Tibial artery (tissue), 4 donors: ENCODE measurements at regions not wholly inside any gene's neighbourhood (a gene's known extent, or its start where the extent isn't known, plus 50 kb on each side); places are given as distances from the start of the nearest gene placed in this dataset.
A peak's percentile ranks its signal among the peaks of the same experiment; 100 is the strongest.
"Not testable (repeated sequence)": the region's sequence is repeated elsewhere in the genome, so short reads cannot be mapped to it uniquely, and the experiment has no call there.

ENCODE experiments used
- DNase-seq, 2 donors: peaks; one replicate each; pipeline ENCODE4 v3.0.0-alpha.2; 2019
- H3K27ac ChIP-seq, 2 donors: fragments of 200-600 bp; sonication (generic) in 1 of 2; 1 replicate in 1 of 2; 2 replicates in 1 of 2; pipeline ENCODE4 v1.5.1; 2018 to 2019; ENCODE audit warnings: mild to moderate bottlenecking in 1 of 2
- H3K27me3 ChIP-seq, 2 donors: fragments of 200-600 bp; sonication (generic) in 1 of 2; one replicate each; pipeline versions ENCODE4 v1.5.1 to v1.6.0; 2016 to 2019
- H3K36me3 ChIP-seq, 3 donors: fragments of 200-600 bp; sonication (generic) in 2 of 3; one replicate each; pipeline ENCODE4 v1.5.1; 2016 to 2019; ENCODE audit warnings: mild to moderate bottlenecking in 2 of 3
- H3K4me1 ChIP-seq, 4 donors: fragments of 200-600 bp; sonication (generic) in 2 of 4; 1 replicate in 3 of 4; 2 replicates in 1 of 4; pipeline ENCODE4 v1.5.1; 2016 to 2019
- H3K4me3 ChIP-seq, 2 donors: fragments of 200-600 bp; sonication (generic) in 1 of 2; 1 replicate in 1 of 2; 2 replicates in 1 of 2; pipeline ENCODE4 v1.5.1; 2018 to 2019; ENCODE audit warnings: mild to moderate bottlenecking in 2 of 2
- H3K9me3 ChIP-seq, 3 donors: fragments of 200-600 bp; sonication (generic) in 1 of 3; one replicate each; pipeline ENCODE4 v1.5.1; 2016 to 2019
- CTCF ChIP-seq, 2 experiments: fragments of 200-600 bp in 1 of 2; fragments of 450-650 bp in 1 of 2; IDR thresholded peaks; one replicate each; pipeline ENCODE4 v1.5.1; 2017 to 2019; ENCODE audit warnings: antibody characterized with exemption in 2 of 2, mild to moderate bottlenecking in 1 of 2, moderate library complexity in 1 of 2
- intact Hi-C: fragments of 100-400 bp; cut with DNase I; formaldehyde crosslinking; loops from one replicate; pipeline ENCODE4 v1.15.0; 2023; ENCODE audit warnings: low total_unique reads

GRCh38 chr22:16463472-16463871 lies 129.1 kb downstream of the CCT8L2 start:
- H3K4me3 ChIP-seq, intact Hi-C loops, H3K27me3 ChIP-seq, H3K36me3 ChIP-seq, H3K4me1 ChIP-seq, H3K27ac ChIP-seq, H3K9me3 ChIP-seq: not testable (repeated sequence)
- DNase-seq = peak in 1 of 2 donors; percentile 21

- DNase-seq, intact Hi-C loops, H3K27me3 ChIP-seq, H3K36me3 ChIP-seq, H3K9me3 ChIP-seq, H3K27ac ChIP-seq, H3K4me3 ChIP-seq, H3K4me1 ChIP-seq: not testable (repeated sequence)
These were observed 145.2 kb downstream of the CCT8L2 start for GRCh38 chr22:16447451-16447850.

GRCh38 chr22:16446755-16447440 lies 145.7 kb downstream of the CCT8L2 start:
- H3K4me3 ChIP-seq, H3K9me3 ChIP-seq, H3K27ac ChIP-seq, H3K36me3 ChIP-seq, H3K4me1 ChIP-seq, H3K27me3 ChIP-seq, DNase-seq, intact Hi-C loops: not testable (repeated sequence)

DNA sequence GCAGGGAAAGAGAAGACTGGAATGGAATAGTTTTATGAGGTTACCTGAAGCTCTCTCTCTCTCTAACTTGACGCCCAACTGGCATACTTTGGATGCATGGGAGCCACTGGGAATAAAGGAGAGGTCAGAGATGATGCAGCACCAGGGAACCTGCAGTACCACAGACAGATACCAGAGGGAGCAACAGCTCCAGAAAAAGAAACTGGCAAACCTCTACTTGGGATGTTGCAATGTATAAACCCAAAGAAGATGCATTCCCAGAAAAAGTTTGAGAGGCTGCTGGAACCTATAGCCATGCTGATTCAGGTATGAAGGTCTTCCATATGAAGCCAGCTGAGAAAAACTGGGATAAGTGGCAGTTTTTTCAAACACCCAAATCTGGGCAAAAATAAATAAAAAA lies 151.6 kb downstream of the CCT8L2 start:
- H3K27ac ChIP-seq, H3K4me3 ChIP-seq, H3K4me1 ChIP-seq, DNase-seq, H3K36me3 ChIP-seq, H3K9me3 ChIP-seq, H3K27me3 ChIP-seq, intact Hi-C loops: not testable (repeated sequence)
- TF ChIP-seq CTCF (IDR thresholded peaks at IDR 0.05) = peak; percentile 9 to 28

- H3K4me1 ChIP-seq, intact Hi-C loops, H3K27me3 ChIP-seq, DNase-seq, H3K36me3 ChIP-seq, H3K9me3 ChIP-seq, H3K4me3 ChIP-seq, H3K27ac ChIP-seq: not testable (repeated sequence)
These were observed 169.1 kb downstream of the CCT8L2 start for GRCh38 chr22:16423476-16423875.

- H3K4me1 ChIP-seq, H3K9me3 ChIP-seq, H3K27me3 ChIP-seq, H3K27ac ChIP-seq, DNase-seq, intact Hi-C loops, H3K4me3 ChIP-seq, H3K36me3 ChIP-seq: not testable (repeated sequence)
These were observed 175.1 kb downstream of the CCT8L2 start for GRCh38 chr22:16417498-16417897.

DNA sequence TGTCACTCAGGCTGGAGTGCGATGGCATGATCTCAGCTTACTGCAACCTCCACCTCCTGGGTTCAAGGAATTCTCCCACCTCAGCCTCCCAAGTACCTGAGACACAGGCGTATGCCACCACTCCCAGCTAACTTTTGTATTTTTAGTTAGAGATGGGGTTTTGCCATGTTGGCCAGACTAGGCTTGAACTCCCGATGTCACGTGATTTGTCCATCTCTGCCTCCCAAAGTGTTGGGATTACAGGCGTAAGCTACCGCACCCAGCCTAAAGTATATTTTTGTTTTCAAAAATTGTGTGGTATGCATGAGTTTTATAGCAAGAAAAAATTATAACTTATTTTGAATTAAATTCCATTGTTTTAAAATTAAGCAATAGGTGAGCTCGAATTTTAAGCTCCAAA lies 188.0 kb downstream of the CCT8L2 start:
- DNase-seq, H3K36me3 ChIP-seq, H3K4me1 ChIP-seq, H3K27ac ChIP-seq, intact Hi-C loops, H3K27me3 ChIP-seq, H3K9me3 ChIP-seq, H3K4me3 ChIP-seq: not testable (repeated sequence)

DNA sequence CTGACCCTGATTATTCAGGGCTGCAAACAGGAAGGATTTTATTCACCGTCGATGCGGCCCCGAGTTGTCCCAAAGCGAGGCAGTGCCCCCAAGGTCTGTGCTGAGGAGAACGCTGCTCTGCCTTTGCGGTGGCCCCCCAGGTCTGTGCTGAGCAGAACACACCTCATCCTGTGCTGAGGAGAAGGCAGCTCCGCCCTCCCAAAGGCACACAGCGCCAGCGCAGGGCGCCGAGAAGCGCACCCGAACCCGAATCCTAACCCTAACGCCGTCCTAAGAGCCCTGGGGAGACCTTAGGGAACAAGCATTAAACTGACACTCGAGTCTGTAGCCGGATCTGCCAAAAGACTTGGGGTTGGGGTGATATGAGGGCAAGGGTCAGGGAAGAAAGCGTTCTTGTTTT lies 188.9 kb downstream of the CCT8L2 start:
- H3K27me3 ChIP-seq, H3K9me3 ChIP-seq, H3K27ac ChIP-seq, H3K4me3 ChIP-seq, DNase-seq, H3K4me1 ChIP-seq, intact Hi-C loops, H3K36me3 ChIP-seq: not testable (repeated sequence)

- H3K4me1 ChIP-seq, intact Hi-C loops, DNase-seq, H3K9me3 ChIP-seq, H3K36me3 ChIP-seq, H3K4me3 ChIP-seq, H3K27ac ChIP-seq, H3K27me3 ChIP-seq: not testable (repeated sequence)
These were observed 189.7 kb downstream of the CCT8L2 start for GRCh38 chr22:16402874-16403399.

DNA sequence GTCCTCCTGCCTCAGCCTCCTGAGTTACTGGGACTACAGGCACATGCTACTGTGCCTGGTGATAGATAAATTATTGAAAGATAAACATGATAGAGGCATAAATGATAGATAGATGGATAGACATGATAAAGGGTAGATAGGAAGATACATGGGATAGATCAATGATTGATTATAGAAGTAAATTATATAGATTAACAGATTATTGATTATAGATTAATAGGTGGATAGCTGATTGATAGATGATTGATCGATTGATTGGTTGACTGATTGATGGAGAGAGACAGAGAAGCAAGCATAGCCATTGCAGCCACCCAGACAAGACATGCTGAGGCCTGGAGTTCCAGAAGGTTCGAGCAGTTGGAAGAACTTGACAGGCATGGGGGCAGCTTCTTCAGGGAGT lies 199.1 kb downstream of the CCT8L2 start:
- H3K36me3 ChIP-seq, H3K4me1 ChIP-seq, H3K27me3 ChIP-seq, H3K9me3 ChIP-seq, H3K4me3 ChIP-seq, DNase-seq, H3K27ac ChIP-seq, intact Hi-C loops: not testable (repeated sequence)

DNA sequence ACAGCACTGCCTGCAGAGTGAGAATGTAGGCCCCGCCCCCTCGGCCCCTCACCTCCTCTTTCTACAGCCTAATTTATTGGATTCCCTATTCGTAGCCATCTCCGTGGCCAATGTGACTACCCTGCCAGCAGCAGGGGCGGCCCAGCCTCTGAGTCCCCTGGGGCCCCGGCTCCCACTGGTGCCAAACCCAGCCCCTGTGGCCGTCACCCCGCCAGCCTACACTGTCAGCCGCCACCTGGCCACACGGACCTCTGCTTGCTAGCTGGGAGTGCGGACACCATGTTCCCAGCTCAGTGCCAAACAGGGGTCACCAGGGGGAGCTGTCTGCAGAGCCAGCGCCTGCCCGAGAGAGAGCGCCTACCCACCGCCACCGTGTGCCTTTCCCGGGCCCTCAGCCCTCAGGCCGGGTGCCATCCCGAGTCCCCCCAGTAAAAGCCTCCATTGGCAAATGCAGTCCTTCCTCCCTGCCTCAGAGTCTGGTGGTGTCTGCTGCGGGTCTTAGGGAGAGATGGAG lies 201.1 kb downstream of the CCT8L2 start:
- DNase-seq, H3K4me3 ChIP-seq, intact Hi-C loops, H3K27ac ChIP-seq, H3K4me1 ChIP-seq, H3K36me3 ChIP-seq, H3K9me3 ChIP-seq: not testable (repeated sequence)
- peaks cover 0 to 14% of the 10 kb centered on the region in 2 donors for H3K27me3 ChIP-seq

DNA sequence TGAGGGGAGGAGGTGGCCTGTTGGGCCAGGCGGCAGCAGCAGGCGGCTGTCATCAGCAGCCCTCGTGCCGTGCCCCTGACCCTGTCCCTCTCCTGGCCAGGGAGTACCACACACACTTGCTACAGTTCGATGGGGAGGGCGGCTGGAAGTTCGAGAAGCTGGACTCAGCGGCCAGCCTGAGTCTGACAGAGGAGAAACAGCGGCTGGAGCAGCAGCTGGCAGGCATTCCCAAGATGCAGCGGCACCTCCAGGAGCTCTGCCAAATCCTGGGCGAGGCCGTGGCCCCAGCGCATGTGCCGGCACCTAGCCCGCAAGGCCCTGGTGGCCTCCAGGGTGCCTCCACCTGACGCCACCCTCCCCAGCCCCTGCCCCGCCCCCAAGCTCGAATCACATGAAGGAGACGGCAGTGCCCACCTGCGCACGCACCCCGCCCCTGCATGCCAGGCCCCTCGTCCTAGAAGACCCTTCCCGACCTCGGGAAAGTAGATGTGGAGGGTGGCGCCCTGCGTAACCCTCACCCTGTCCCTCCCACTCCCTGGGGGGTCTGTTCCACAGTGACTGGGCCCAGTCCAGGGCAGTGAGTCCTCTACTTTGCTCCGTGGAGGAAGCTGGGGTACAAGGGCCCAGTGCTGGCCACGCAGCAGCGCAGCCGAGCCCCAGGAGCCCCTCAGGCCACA lies 201.9 kb downstream of the CCT8L2 start:
- H3K27ac ChIP-seq, DNase-seq, H3K36me3 ChIP-seq, H3K4me3 ChIP-seq, H3K9me3 ChIP-seq, intact Hi-C loops, H3K4me1 ChIP-seq: not testable (repeated sequence)
- H3K27me3 ChIP-seq = peaks cover 0 to 14% of the 10 kb centered on the region in 2 donors

DNA sequence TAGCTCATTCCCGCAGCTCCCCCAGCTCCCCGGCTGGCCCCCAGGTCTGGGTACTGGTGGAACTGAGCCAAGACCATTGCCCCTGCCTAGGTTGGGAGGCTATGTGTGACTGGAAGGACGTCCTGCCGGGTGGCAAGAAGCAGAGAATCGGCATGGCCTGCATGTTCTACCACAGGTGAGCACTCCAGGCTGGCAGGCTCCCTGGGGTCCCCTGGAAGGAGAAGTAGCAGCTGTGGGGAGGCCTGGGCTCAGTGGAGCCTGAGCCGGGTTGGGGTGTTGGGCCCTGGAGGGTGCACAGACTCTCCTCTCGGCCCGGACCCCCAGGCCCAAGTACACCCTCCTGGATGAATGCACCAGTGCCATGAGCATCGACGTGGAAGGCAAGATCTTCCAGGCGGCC lies 202.6 kb downstream of the CCT8L2 start:
- H3K4me1 ChIP-seq, H3K9me3 ChIP-seq, H3K4me3 ChIP-seq, intact Hi-C loops, H3K36me3 ChIP-seq, H3K27ac ChIP-seq, DNase-seq: not testable (repeated sequence)
- H3K27me3 ChIP-seq = peaks cover 0 to 14% of the 10 kb centered on the region in 2 donors
